HUES6 (cell line): ENCODE measurements at regions not wholly inside any gene's neighbourhood (a gene's known extent, or its start where the extent isn't known, plus 50 kb on each side); places are given as distances from the start of the nearest gene placed in this dataset.

ENCODE experiments used
- H3K27ac ChIP-seq: 2 replicates; pipeline ENCODE4 v1.7.0; 2013; ENCODE audit warnings: low read depth, mild to moderate bottlenecking, low read length, inconsistent platforms
- H3K27me3 ChIP-seq: 2 replicates; pipeline ENCODE4 v1.6.1; 2013; ENCODE audit warnings: low read length; ENCODE audit not compliant: control insufficient read depth, insufficient read depth
- H3K36me3 ChIP-seq: 2 replicates; pipeline ENCODE4 v1.6.1; 2013; ENCODE audit warnings: low read length; ENCODE audit not compliant: control insufficient read depth, insufficient read depth
- H3K4me1 ChIP-seq: 2 replicates; pipeline ENCODE4 v1.6.1; 2013; ENCODE audit warnings: low read length; ENCODE audit not compliant: control insufficient read depth, insufficient read depth
- H3K4me3 ChIP-seq: 2 replicates; pipeline ENCODE4 v1.5.1; 2013; ENCODE audit warnings: low read depth, low read length
- H3K9ac ChIP-seq: one replicate; pipeline ENCODE4 v1.6.1; 2013; ENCODE audit warnings: mild to moderate bottlenecking, low read length
- H3K9me3 ChIP-seq: 2 replicates; pipeline ENCODE4 v1.6.1; 2013; ENCODE audit warnings: low read depth, low read length; ENCODE audit not compliant: control insufficient read depth, insufficient read depth

- Histone ChIP-seq H3K36me3 (no peaks in the 10 kb centered on the region), H3K4me1 (no peaks in the 10 kb centered on the region; the same call in 1 of the 2 replicates), H3K9ac (no peak overlapping the region), H3K27me3 (no peaks in the 10 kb centered on the region), H3K9me3 (peaks cover 26% of the 10 kb centered on the region), H3K27ac (no peak overlapping the region), H3K4me3 (no peak overlapping the region)
These were observed 115.7 kb upstream of the RET start for GRCh38 chr10:42960991-42961795.

- Histone ChIP-seq H3K27ac (no peak overlapping the region), H3K4me3 (no peak overlapping the region)
These were observed 115.1 kb upstream of the RET start for GRCh38 chr10:42961796-42962109.

GRCh38 chr10:42962110-42962901, 114.6 kb upstream of the RET start:
- no peak overlapping the region for H3K9ac ChIP-seq
- H3K4me3 ChIP-seq: no peak overlapping the region

More at GRCh38 chr10:42961796-42962109, 115.1 kb upstream of the RET start:
- H3K36me3 ChIP-seq: no peaks in the 10 kb centered on the region
- H3K4me1 ChIP-seq: no peaks in the 10 kb centered on the region; the same call in 1 of the 2 replicates
- H3K27me3 ChIP-seq: no peaks in the 10 kb centered on the region
- H3K9ac ChIP-seq: no peak overlapping the region
- H3K9me3 ChIP-seq: peaks cover 26% of the 10 kb centered on the region

GRCh38 chr10:42962902-42963231, 114.0 kb upstream of the RET start:
- peaks cover 23% of the 10 kb centered on the region for H3K9me3 ChIP-seq
- no peaks in the 10 kb centered on the region for H3K36me3 ChIP-seq
- H3K27me3 ChIP-seq: no peaks in the 10 kb centered on the region
- H3K9ac ChIP-seq: no peak overlapping the region
- no peak overlapping the region for H3K27ac ChIP-seq
- no peak overlapping the region for H3K4me3 ChIP-seq
- no peaks in the 10 kb centered on the region; the same call in 1 of the 2 replicates for H3K4me1 ChIP-seq

More at GRCh38 chr10:42962110-42962901, 114.6 kb upstream of the RET start:
- Histone ChIP-seq H3K36me3 (no peaks in the 10 kb centered on the region), H3K27me3 (no peaks in the 10 kb centered on the region), H3K4me1 (no peaks in the 10 kb centered on the region; the same call in 1 of the 2 replicates), H3K9me3 (peaks cover 25% of the 10 kb centered on the region), H3K27ac (no peak overlapping the region)

- no peak overlapping the region for H3K27ac ChIP-seq
- no peaks in the 10 kb centered on the region; the same call in 1 of the 2 replicates for H3K4me1 ChIP-seq
These were observed 113.6 kb upstream of the RET start for GRCh38 chr10:42963312-42963711.

GRCh38 chr10:42969147-42969546, 107.7 kb upstream of the RET start:
- Histone ChIP-seq H3K27me3 (no peaks in the 10 kb centered on the region), H3K4me3 (no peak overlapping the region), H3K9ac (no peak overlapping the region), H3K4me1 (peaks cover 11% of the 10 kb centered on the region; the same call in 1 of the 2 replicates), H3K36me3 (no peaks in the 10 kb centered on the region), H3K9me3 (no peaks in the 10 kb centered on the region), H3K27ac (no peak overlapping the region)

More at GRCh38 chr10:42963312-42963711, 113.6 kb upstream of the RET start:
- no peaks in the 10 kb centered on the region for H3K27me3 ChIP-seq
- peaks cover 21% of the 10 kb centered on the region for H3K9me3 ChIP-seq
- H3K36me3 ChIP-seq: no peaks in the 10 kb centered on the region
- no peak overlapping the region for H3K9ac ChIP-seq
- no peak overlapping the region for H3K4me3 ChIP-seq

GRCh38 chr10:42969909-42970308, 107.0 kb upstream of the RET start:
- Histone ChIP-seq H3K27ac (no peak overlapping the region), H3K9me3 (no peaks in the 10 kb centered on the region), H3K27me3 (no peaks in the 10 kb centered on the region), H3K4me3 (no peak overlapping the region), H3K36me3 (no peaks in the 10 kb centered on the region), H3K4me1 (peaks cover 11% of the 10 kb centered on the region; the same call in 1 of the 2 replicates), H3K9ac (no peak overlapping the region)

GRCh38 chr10:42970451-42971250, 106.2 kb upstream of the RET start:
- peaks cover 14% of the 10 kb centered on the region; the same call in 1 of the 2 replicates for H3K4me1 ChIP-seq
- no peak overlapping the region for H3K4me3 ChIP-seq
- no peaks in the 10 kb centered on the region for H3K36me3 ChIP-seq
- H3K9me3 ChIP-seq: no peaks in the 10 kb centered on the region
- H3K27ac ChIP-seq: no peak overlapping the region
- no peak overlapping the region for H3K9ac ChIP-seq
- H3K27me3 ChIP-seq: no peaks in the 10 kb centered on the region

GRCh38 chr10:42971251-42971599, 105.6 kb upstream of the RET start:
- Histone ChIP-seq H3K27me3 (no peaks in the 10 kb centered on the region), H3K27ac (no peak overlapping the region), H3K36me3 (no peaks in the 10 kb centered on the region), H3K4me1 (peaks cover 14% of the 10 kb centered on the region; the same call in 1 of the 2 replicates), H3K4me3 (no peak overlapping the region), H3K9me3 (no peaks in the 10 kb centered on the region), H3K9ac (no peak overlapping the region)

GRCh38 chr10:42972946-42973345, 103.9 kb upstream of the RET start:
- Histone ChIP-seq H3K4me3 (no peak overlapping the region), H3K27me3 (no peaks in the 10 kb centered on the region), H3K9me3 (no peaks in the 10 kb centered on the region), H3K4me1 (peaks cover 14% of the 10 kb centered on the region; the same call in 1 of the 2 replicates), H3K27ac (no peak overlapping the region), H3K9ac (no peak overlapping the region), H3K36me3 (no peaks in the 10 kb centered on the region)
